Skeletal muscle tissue (tissue), 3 donors: ENCODE measurements at regions not wholly inside any gene's neighbourhood (a gene's known extent, or its start where the extent isn't known, plus 50 kb on each side); places are given as distances from the start of the nearest gene placed in this dataset.
"Not testable (repeated sequence)": the region's sequence is repeated elsewhere in the genome, so short reads cannot be mapped to it uniquely, and the experiment has no call there.

Experiments
- H3K27ac ChIP-seq: one replicate; pipeline ENCODE4 v1.7.0; 2013; ENCODE audit warnings: mild to moderate bottlenecking, low read depth, low read length, inconsistent platforms
- H3K27me3 ChIP-seq, 3 donors: one replicate each; pipeline ENCODE4 v1.7.0; 2013; ENCODE audit warnings: low read length in 3 of 3; ENCODE audit not compliant: control insufficient read depth in 3 of 3, insufficient read depth in 3 of 3
- H3K36me3 ChIP-seq, 3 donors: one replicate each; pipeline ENCODE4 v1.7.0; 2013; ENCODE audit warnings: low read length in 3 of 3; ENCODE audit not compliant: control insufficient read depth in 3 of 3, insufficient read depth in 3 of 3
- H3K4me1 ChIP-seq, 3 donors: one replicate each; pipeline ENCODE4 v1.7.0; 2013; ENCODE audit warnings: low read length in 3 of 3, mild to moderate bottlenecking in 3 of 3; ENCODE audit not compliant: control insufficient read depth in 3 of 3, insufficient read depth in 3 of 3
- H3K4me3 ChIP-seq, 3 donors: one replicate each; pipeline ENCODE4 v1.7.0; 2013; ENCODE audit warnings: low read length in 3 of 3
- H3K9ac ChIP-seq, 3 donors: one replicate each; pipeline ENCODE4 v1.7.0; 2013; ENCODE audit warnings: low read length in 3 of 3, mild to moderate bottlenecking in 3 of 3, moderate library complexity in 2 of 3, low read depth in 1 of 3
- H3K9me3 ChIP-seq, 3 donors: one replicate each; pipeline ENCODE4 v1.7.0; 2013; ENCODE audit warnings: low read length in 3 of 3; ENCODE audit not compliant: control insufficient read depth in 3 of 3
- donor health status: Osteomylitis.

DNA sequence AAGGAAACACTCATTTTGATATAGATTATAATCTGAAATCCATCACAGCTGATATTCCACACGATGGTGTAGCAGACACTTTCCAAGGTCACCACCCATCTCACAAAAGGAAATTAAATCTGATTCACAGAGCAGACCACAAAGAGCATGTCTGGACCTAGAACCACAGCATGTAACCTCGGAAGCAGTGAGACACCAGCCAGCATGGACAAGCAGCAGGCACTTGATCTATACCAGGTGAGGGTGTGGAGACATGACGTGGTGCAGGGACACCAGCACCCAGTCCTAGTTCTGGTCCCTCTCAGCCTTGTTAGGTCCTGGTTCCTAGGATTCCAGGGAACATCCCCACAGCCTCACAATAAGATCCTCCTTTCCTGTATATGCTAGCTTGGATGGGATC lies 81.9 kb upstream of the FBXO28 start:
- not testable (repeated sequence) for H3K4me1 ChIP-seq, H3K27ac ChIP-seq, H3K9ac ChIP-seq, H3K9me3 ChIP-seq, H3K36me3 ChIP-seq, H3K27me3 ChIP-seq, H3K4me3 ChIP-seq

GRCh38 chr1:224030257-224030656 lies 83.7 kb upstream of the FBXO28 start:
- H3K27ac ChIP-seq, H3K4me3 ChIP-seq, H3K27me3 ChIP-seq, H3K9ac ChIP-seq, H3K36me3 ChIP-seq, H3K9me3 ChIP-seq, H3K4me1 ChIP-seq: not testable (repeated sequence)

GRCh38 chr1:224029286-224030025 lies 84.5 kb upstream of the FBXO28 start:
- not testable (repeated sequence) for H3K36me3 ChIP-seq, H3K4me1 ChIP-seq, H3K9me3 ChIP-seq, H3K9ac ChIP-seq, H3K27me3 ChIP-seq, H3K4me3 ChIP-seq, H3K27ac ChIP-seq

DNA sequence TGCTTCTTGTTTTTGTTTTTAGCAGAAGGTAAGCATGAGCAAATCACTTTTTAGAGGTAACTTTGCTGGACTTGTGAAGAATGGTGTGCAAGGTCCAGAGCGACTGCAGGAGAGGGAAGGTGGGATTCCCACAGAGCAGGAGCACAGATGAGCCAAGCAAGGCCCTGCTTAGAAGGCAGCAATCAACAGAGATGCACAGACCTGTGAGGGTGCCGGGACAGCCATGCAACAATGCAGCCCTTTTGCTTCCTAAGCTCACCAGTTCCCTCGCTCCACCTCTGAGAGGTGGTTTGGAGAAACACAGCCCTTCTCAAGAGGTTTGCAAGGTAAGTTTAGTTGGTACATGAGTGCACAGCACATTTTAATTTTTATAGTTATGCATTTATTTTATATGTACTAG lies 85.1 kb upstream of the FBXO28 start:
- not testable (repeated sequence) for H3K9me3 ChIP-seq, H3K4me1 ChIP-seq, H3K27me3 ChIP-seq, H3K36me3 ChIP-seq, H3K27ac ChIP-seq, H3K9ac ChIP-seq, H3K4me3 ChIP-seq

- H3K9ac ChIP-seq, H3K9me3 ChIP-seq, H3K4me1 ChIP-seq, H3K36me3 ChIP-seq, H3K27me3 ChIP-seq, H3K4me3 ChIP-seq, H3K27ac ChIP-seq: not testable (repeated sequence)
Observed at GRCh38 chr1:224023122-224023521, 90.8 kb upstream of the FBXO28 start.

DNA sequence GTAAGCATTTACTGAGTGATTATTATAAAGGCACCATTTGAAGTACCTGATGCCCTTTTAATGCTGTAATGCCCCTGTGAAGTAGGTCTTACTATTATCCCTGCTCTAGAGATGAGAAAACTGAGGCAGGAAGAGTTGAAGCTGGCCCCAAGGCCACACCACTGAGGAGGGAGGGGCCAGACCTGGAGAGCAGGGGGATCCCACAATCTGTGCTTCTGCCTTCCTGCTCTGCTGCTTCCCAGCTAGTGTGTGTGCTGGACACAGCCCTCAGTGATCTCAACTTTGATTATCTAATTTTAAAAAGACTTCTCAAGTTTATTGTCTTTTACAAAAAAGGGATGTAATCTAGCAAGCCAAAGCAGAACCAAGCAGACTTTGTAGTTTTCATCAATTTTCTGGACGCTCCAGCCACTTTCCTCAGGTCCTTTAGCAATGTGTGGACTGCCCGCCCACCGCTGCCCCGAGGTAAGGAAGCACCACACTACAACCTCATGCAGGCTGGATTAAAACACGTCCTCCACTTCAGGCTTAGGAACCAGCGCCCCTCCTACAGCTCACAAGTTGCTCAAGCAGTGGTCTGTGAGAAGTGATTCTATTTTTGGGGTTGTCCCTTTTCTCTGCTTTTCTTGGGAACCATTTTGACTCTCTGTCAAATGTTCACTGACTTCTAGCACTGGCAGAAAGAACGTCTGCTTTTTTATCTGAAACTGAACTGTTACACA lies 91.5 kb upstream of the FBXO28 start:
- not testable (repeated sequence) for H3K36me3 ChIP-seq, H3K9me3 ChIP-seq, H3K9ac ChIP-seq, H3K27me3 ChIP-seq, H3K4me3 ChIP-seq, H3K4me1 ChIP-seq, H3K27ac ChIP-seq

DNA sequence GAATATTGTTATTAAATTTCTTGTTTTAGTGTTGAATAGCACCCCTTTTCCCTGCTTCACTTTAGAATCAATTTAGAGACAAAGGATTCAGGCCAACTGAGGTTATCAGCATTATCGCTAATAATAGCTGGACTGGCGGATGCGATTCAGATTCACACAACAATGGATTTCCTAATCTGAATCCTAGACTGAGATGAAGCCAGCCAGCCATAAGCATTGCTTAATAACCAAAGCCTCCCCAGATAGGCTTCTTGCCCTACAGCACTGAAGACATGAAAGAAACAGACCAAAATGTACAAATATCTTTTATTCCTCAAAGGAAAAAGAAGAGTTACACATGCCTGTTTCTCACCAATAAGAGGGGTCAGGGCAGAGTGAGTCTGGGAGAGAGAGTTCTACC lies 94.0 kb upstream of the FBXO28 start:
- H3K9ac ChIP-seq, H3K4me1 ChIP-seq, H3K36me3 ChIP-seq, H3K27ac ChIP-seq, H3K4me3 ChIP-seq, H3K9me3 ChIP-seq, H3K27me3 ChIP-seq: not testable (repeated sequence)

GRCh38 chr1:224015782-224016181 lies 98.1 kb upstream of the FBXO28 start:
- not testable (repeated sequence) for H3K27me3 ChIP-seq, H3K9me3 ChIP-seq, H3K4me1 ChIP-seq, H3K36me3 ChIP-seq, H3K27ac ChIP-seq, H3K9ac ChIP-seq, H3K4me3 ChIP-seq

DNA sequence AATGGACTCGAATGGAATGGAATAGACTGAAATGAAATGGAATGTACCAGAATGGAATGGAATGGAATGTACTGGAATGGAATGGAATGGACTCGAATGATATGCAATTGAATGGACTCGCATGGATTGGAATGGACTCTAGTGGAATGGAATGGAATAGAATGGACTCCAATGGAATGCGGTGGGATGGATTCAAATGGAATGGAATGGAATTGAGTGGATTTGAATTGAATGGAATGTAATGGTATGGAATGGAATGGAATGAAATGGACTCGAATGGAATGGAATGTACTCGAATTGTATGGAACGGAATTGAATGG lies 99.6 kb upstream of the FBXO28 start:
- H3K4me1 ChIP-seq: no peaks in the 10 kb centered on the region
- no peak overlapping the region for H3K9ac ChIP-seq
- no peaks in the 10 kb centered on the region for H3K27me3 ChIP-seq
- no peak overlapping the region for H3K4me3 ChIP-seq
- no peak overlapping the region for H3K27ac ChIP-seq
- peaks cover 0 to 6% (median 2%) of the 10 kb centered on the region in 3 donors for H3K9me3 ChIP-seq
- no peaks in the 10 kb centered on the region for H3K36me3 ChIP-seq

DNA sequence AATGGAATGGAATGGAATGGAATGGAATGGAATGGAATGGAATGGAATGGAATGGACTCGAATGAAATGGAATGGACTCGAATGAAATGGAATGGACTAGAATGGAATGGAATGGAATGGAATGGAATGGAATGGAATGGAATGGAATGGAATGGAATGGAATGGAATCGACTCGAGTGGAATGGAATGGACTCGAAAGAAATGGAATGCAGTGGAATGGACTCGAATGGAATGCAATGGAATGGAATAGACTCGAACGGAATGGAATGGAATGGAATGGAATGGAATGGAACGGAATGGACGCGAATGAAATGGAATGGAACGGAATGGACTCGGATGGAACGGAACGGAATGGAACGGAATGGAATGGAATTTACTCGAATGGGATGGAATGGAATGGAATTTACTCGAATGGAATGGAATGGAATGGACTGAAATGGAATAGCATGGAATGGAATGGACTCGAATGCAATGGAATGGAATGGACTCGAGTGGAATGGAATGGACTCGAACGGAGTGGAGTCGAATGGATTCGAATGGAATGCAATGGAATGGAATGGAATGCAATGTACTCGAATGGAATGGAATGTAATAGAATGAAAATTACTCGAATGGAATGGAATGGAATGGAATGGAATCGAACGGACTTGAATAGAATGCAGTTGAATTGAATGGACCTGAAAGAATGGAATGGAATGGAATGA lies 100.1 kb upstream of the FBXO28 start:
- not testable (repeated sequence) for H3K4me3 ChIP-seq, H3K9me3 ChIP-seq, H3K27me3 ChIP-seq, H3K36me3 ChIP-seq, H3K4me1 ChIP-seq, H3K27ac ChIP-seq, H3K9ac ChIP-seq
